A549 (cell line): ENCODE measurements at regions not wholly inside any gene's neighbourhood (a gene's known extent, or its start where the extent isn't known, plus 50 kb on each side); places are given as distances from the start of the nearest gene placed in this dataset.

Experiments used
- ATAC-seq, 2 experiments: fragments of 200-7000 bp in 1 of 2; fragments of >200 bp in 1 of 2; cut with Nextera tagmentation in 1 of 2; cut with Tn5 transposase in 1 of 2; 3 replicates each; pipeline versions ENCODE4 v1.8.0 to v1.9.1; 2018 to 2020; ENCODE audit warnings: mild to moderate bottlenecking in 1 of 2, moderate library complexity in 1 of 2
- CTCF ChIA-PET: fragments of 300-600 bp; sonication (Branson Sonifier 250); formaldehyde crosslinking; extraction: SDS; loops from one replicate; lab custom pipeline; 2021; ENCODE audit warnings: antibody characterized with exemption, inconsistent platforms; lab: Yijun Ruan, JAX
- POLR2A ChIA-PET: fragments of 350-600 bp; formaldehyde crosslinking; extraction: SDS; loops from one replicate; lab custom pipeline; 2021; ENCODE audit warnings: antibody characterized with exemption, inconsistent platforms; lab: Yijun Ruan, JAX
- DNase-seq, 2 experiments: peaks; one replicate each; pipeline versions ENCODE4 v3.0.0 to v3.0.0-alpha.2; 2011 to 2016; ENCODE audit warnings: low read depth in 1 of 2, low spot score in 1 of 2
- FAIRE-seq: peaks from 2 replicates; lab custom pipeline; 2011; peaks lifted over from hg19 to GRCh38; lab: Jason Lieb, UNC
- H3K27ac ChIP-seq, 2 experiments: fragments of >200 bp; sonication (Bioruptor Twin); formaldehyde crosslinking; 3 replicates each; pipeline ENCODE4 v1.5.1; 2016 to 2017
- H3K4me1 ChIP-seq: fragments of >200 bp; sonication (Bioruptor Twin); formaldehyde crosslinking; 3 replicates; pipeline ENCODE4 v1.6.1; 2016
- H3K4me2 ChIP-seq: fragments of >200 bp; sonication (Bioruptor Twin); formaldehyde crosslinking; 3 replicates; pipeline ENCODE4 v1.6.1; 2016
- H3K4me3 ChIP-seq: fragments of >200 bp; sonication (Bioruptor Twin); formaldehyde crosslinking; 3 replicates; pipeline ENCODE4 v1.5.1; 2016
- H3K9me3 ChIP-seq: fragments of >200 bp; sonication (Bioruptor Twin); formaldehyde crosslinking; 3 replicates; pipeline ENCODE4 v1.6.1; 2016
- CBX8 ChIP-seq: fragments of 200-600 bp; sonication (generic); IDR thresholded peaks from 2 replicates; pipeline ENCODE4 v1.6.1; 2016
- EHF ChIP-seq: fragments of 250-450 bp; sonication (Bioruptor Pico); IDR thresholded peaks from 2 replicates; pipeline ENCODE4 v1.5.0; 2020; ENCODE audit warnings: mild to moderate bottlenecking
- EHMT2 ChIP-seq: fragments of 200-600 bp; sonication (generic); IDR thresholded peaks from 2 replicates; pipeline ENCODE4 v1.6.1; 2016; ENCODE audit warnings: antibody characterized with exemption, low read depth, mild to moderate bottlenecking, moderate library complexity
- EP300 ChIP-seq, 2 experiments: fragments of >200 bp; sonication (Bioruptor Twin); formaldehyde crosslinking; IDR thresholded peaks; 2 replicates in 1 of 2; 3 replicates in 1 of 2; pipeline ENCODE4 v1.6.1; 2016 to 2017
- FOSL2 ChIP-seq, 2 experiments: fragments of 450-650 bp in 1 of 2; fragments of >200 bp in 1 of 2; sonication (Bioruptor Twin) in 1 of 2; formaldehyde crosslinking; IDR thresholded peaks; 2 replicates each; pipeline versions ENCODE4 v1.5.0 to v1.6.1; 2016 to 2020; ENCODE audit warnings: mild to moderate bottlenecking in 1 of 2, moderate library complexity in 1 of 2
- FOXS1 ChIP-seq: fragments of 250-450 bp; sonication (Bioruptor Pico); IDR thresholded peaks from 2 replicates; pipeline ENCODE4 v1.5.0; 2020; ENCODE audit warnings: mild to moderate bottlenecking, moderate library complexity
- HDAC2 ChIP-seq: fragments of 200-600 bp; sonication (generic); IDR thresholded peaks from 2 replicates; pipeline ENCODE4 v1.6.1; 2016
- HEYL ChIP-seq: fragments of 250-450 bp; sonication (Bioruptor Pico); IDR thresholded peaks from 2 replicates; pipeline ENCODE4 v1.8.0; 2021; ENCODE audit warnings: mild to moderate bottlenecking, moderate library complexity
- HOXA7 ChIP-seq: fragments of 250-450 bp; sonication (Bioruptor Pico); IDR thresholded peaks from 2 replicates; pipeline ENCODE4 v1.5.0; 2020; ENCODE audit warnings: mild to moderate bottlenecking, moderate library complexity
- HOXB5 ChIP-seq: fragments of 250-450 bp; sonication (Bioruptor Pico); IDR thresholded peaks from 2 replicates; pipeline ENCODE4 v1.5.0; 2020; ENCODE audit warnings: mild to moderate bottlenecking, moderate library complexity
- JUNB ChIP-seq: fragments of >200 bp; sonication (Bioruptor Twin); formaldehyde crosslinking; IDR thresholded peaks from 2 replicates; pipeline ENCODE4 v1.6.1; 2016
- MAFK ChIP-seq: fragments of 450-650 bp; IDR thresholded peaks from 2 replicates; pipeline ENCODE4 v1.6.1; 2014; ENCODE audit not compliant: partially characterized antibody
- MAZ ChIP-seq: fragments of 150-350 bp; IDR thresholded peaks from 2 replicates; pipeline ENCODE4 v1.6.1; 2014; ENCODE audit warnings: antibody characterized with exemption, low read depth, low read length, borderline replicate concordance
- NPAS2 ChIP-seq: fragments of 250-450 bp; sonication (Bioruptor Pico); IDR thresholded peaks from 2 replicates; pipeline ENCODE4 v1.8.0; 2022; ENCODE audit warnings: mild to moderate bottlenecking, moderate library complexity, borderline replicate concordance
- NR3C1 ChIP-seq: fragments of >200 bp; sonication (Bioruptor Twin); formaldehyde crosslinking; IDR thresholded peaks from 3 replicates; pipeline ENCODE4 v1.6.1; 2017
- PHF8 ChIP-seq: fragments of 200-600 bp; sonication (generic); IDR thresholded peaks from 2 replicates; pipeline ENCODE4 v1.6.1; 2016; ENCODE audit warnings: low read depth, mild to moderate bottlenecking, antibody characterized with exemption, moderate library complexity, borderline replicate concordance
- POLR2A ChIP-seq: IDR thresholded peaks from 2 replicates; pipeline ENCODE4 v1.6.1; 2012; ENCODE audit warnings: mild to moderate bottlenecking, low read length
- RCOR1 ChIP-seq: fragments of 150-350 bp; IDR thresholded peaks from 2 replicates; pipeline ENCODE4 v1.6.1; 2014; ENCODE audit warnings: antibody characterized with exemption, low read length, low read depth
- RFX5 ChIP-seq: fragments of 450-650 bp; IDR thresholded peaks from 2 replicates; pipeline ENCODE4 v1.7.1; 2014; ENCODE audit warnings: antibody characterized with exemption, mild to moderate bottlenecking, moderate library complexity
- SMC3 ChIP-seq: fragments of >200 bp; sonication (Bioruptor Twin); formaldehyde crosslinking; IDR thresholded peaks from 3 replicates; pipeline ENCODE4 v1.6.1; 2018; ENCODE audit warnings: inconsistent platforms
- SREBF2 ChIP-seq: fragments of 450-650 bp; IDR thresholded peaks from 2 replicates; pipeline ENCODE4 v1.6.1; 2014; ENCODE audit warnings: mild to moderate bottlenecking, moderate library complexity
- ZC3H11A ChIP-seq: fragments of 450-650 bp; IDR thresholded peaks from 2 replicates; pipeline ENCODE4 v1.6.1; 2014; ENCODE audit warnings: antibody characterized with exemption, mild to moderate bottlenecking
- ZNF302 ChIP-seq: fragments of 250-450 bp; sonication (Bioruptor Pico); IDR thresholded peaks from 2 replicates; pipeline ENCODE4 v1.9.0; 2021; ENCODE audit warnings: inconsistent platforms, mild to moderate bottlenecking, moderate library complexity
- WGBS: methylation state at CpG from one replicate; pipeline ENCODE4 v1.1.6; 2017; ENCODE audit errors: missing lambda C conversion rate; 5-methylcytosine and 5-hydroxymethylcytosine counted together
- TF ChIP-seq, protein P1 (sequence below): IDR thresholded peaks from 2 replicates; pipeline ENCODE4 v1.6.1; 2012; ENCODE audit warnings: low read depth, borderline replicate concordance
- TF ChIP-seq, protein P2 (sequence below): fragments of >200 bp; sonication (Bioruptor Twin); formaldehyde crosslinking; IDR thresholded peaks from 2 replicates; pipeline ENCODE4 v1.6.1; 2016
- TF ChIP-seq, protein P3 (sequence below): fragments of 250-450 bp; sonication (Bioruptor Pico); IDR thresholded peaks from 2 replicates; pipeline ENCODE4 v1.5.0; 2021; ENCODE audit warnings: mild to moderate bottlenecking, moderate library complexity, borderline replicate concordance

DNA sequence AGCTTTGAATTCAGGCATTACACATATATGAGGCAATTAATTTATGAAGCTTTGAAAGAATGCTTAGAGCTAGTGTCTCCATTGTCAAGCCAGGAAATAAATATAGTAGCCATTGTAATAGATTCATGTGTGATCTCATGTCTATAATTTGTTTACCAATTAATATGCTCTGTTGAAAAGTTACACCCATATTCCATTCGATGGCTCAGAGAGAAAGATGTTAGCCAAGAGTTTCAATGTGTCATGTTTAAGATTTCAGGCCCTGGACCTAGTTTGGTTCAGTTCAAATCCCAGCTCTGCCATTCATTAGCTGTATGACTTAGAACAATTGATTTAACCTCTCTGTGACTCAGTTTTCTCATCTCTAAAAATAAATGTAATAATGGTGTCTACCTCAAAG lies 263.3 kb downstream of the SNCA start:
- no peaks in the 10 kb centered on the region for H3K9me3 ChIP-seq
- ATAC-seq (no peak), DNase-seq (no peak), FAIRE-seq (no peak)
- POLR2A ChIA-PET = no interaction called here
- 17% methylated on average over 1 of the region's 1 CpG for WGBS
- CTCF ChIA-PET = no interaction called here
- H3K4me3 ChIP-seq = no peak overlapping the region
- H3K4me2 ChIP-seq = no peak overlapping the region
- H3K4me1 ChIP-seq = no peaks in the 10 kb centered on the region
- TF ChIP-seq HOXA7 (CRISPR knock-in tag) (no peak), MAZ (no peak), EHMT2 (no peak), SREBF2 (no peak), FOSL2 (IDR thresholded peaks at IDR 0.05) (no peak), FOSL2 (CRISPR knock-in tag; IDR thresholded peaks at IDR 0.05) (no peak), CBX8 (no peak), NR3C1 (no peak), EHF (CRISPR knock-in tag) (no peak), HOXB5 (no peak), POLR2A (no peak), MAFK (no peak)
- TF ChIP-seq, protein P1, sequence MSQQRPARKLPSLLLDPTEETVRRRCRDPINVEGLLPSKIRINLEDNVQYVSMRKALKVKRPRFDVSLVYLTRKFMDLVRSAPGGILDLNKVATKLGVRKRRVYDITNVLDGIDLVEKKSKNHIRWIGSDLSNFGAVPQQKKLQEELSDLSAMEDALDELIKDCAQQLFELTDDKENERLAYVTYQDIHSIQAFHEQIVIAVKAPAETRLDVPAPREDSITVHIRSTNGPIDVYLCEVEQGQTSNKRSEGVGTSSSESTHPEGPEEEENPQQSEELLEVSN = no peak
- H3K27ac ChIP-seq = no peak overlapping the region

DNA sequence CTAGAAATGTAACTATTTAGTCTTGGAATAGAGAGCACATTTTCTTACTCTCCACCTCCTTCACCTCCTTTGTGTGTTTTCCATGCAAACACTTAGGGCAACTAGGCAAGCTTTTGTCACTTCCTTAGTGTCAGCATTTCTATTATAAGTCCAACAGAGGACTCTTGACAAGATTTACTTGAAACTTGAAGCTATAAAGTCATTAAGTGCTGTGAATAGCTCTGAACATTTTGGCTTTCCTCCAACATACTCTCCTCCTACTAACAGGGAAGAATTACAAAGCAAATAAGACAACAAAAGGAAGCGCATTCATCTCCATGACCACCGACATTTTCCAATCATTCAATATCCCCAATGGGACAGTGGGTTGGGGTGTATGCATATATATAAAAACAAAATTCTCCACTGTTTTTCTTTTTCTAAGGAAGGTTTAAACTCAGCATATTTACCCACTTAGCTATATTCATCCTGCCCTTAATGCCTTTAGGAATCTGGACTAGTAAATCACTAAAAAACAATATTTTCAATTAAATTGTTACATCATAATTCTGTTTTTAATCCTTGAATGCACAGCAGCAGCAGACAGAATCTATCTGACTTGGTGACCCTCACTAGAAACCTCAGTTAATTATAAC lies 264.6 kb downstream of the SNCA start:
- no peak overlapping the region for H3K4me3 ChIP-seq
- DNase-seq = no peak
- CTCF ChIA-PET = no interaction called here
- no peak overlapping the region for H3K4me2 ChIP-seq
- no peak overlapping the region for H3K27ac ChIP-seq
- no peak for FAIRE-seq
- no peaks in the 10 kb centered on the region for H3K9me3 ChIP-seq
- 68% methylated on average over 2 of the region's 2 CpGs for WGBS
- H3K4me1 ChIP-seq = no peaks in the 10 kb centered on the region
- POLR2A ChIA-PET = no interaction called here
- TF ChIP-seq, protein P2, sequence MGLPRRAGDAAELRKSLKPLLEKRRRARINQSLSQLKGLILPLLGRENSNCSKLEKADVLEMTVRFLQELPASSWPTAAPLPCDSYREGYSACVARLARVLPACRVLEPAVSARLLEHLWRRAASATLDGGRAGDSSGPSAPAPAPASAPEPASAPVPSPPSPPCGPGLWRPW = no peak
- TF ChIP-seq HDAC2 = no peak
- no peak for TF ChIP-seq RFX5
- TF ChIP-seq PHF8 = no peak
- TF ChIP-seq ZC3H11A = no peak
- no peak for TF ChIP-seq HEYL (CRISPR knock-in tag)
- TF ChIP-seq HOXA7 (CRISPR knock-in tag) = no peak
- TF ChIP-seq RCOR1 = no peak
- TF ChIP-seq NPAS2 (CRISPR knock-in tag) = no peak
- TF ChIP-seq FOXS1 = no peak
- TF ChIP-seq EP300 (IDR thresholded peaks at IDR 0.05) = no peak
- TF ChIP-seq FOSL2 (IDR thresholded peaks at IDR 0.05) = no peak
- no peak for TF ChIP-seq FOSL2 (CRISPR knock-in tag; IDR thresholded peaks at IDR 0.05)
- no peak for TF ChIP-seq SMC3
- no peak for TF ChIP-seq ZNF302 (CRISPR knock-in tag)
- TF ChIP-seq, protein P3, sequence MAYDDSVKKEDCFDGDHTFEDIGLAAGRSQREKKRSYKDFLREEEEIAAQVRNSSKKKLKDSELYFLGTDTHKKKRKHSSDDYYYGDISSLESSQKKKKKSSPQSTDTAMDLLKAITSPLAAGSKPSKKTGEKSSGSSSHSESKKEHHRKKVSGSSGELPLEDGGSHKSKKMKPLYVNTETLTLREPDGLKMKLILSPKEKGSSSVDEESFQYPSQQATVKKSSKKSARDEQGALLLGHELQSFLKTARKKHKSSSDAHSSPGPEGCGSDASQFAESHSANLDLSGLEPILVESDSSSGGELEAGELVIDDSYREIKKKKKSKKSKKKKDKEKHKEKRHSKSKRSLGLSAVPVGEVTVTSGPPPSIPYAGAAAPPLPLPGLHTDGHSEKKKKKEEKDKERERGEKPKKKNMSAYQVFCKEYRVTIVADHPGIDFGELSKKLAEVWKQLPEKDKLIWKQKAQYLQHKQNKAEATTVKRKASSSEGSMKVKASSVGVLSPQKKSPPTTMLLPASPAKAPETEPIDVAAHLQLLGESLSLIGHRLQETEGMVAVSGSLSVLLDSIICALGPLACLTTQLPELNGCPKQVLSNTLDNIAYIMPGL (CRISPR knock-in tag) = no peak
- no peak for TF ChIP-seq JUNB
- no peak for ATAC-seq
